ENCODE measurements at regions not wholly inside any gene's neighbourhood (a gene's known extent, or its start where the extent isn't known, plus 50 kb on each side); places are given as distances from the start of the nearest gene placed in this dataset.

DNA sequence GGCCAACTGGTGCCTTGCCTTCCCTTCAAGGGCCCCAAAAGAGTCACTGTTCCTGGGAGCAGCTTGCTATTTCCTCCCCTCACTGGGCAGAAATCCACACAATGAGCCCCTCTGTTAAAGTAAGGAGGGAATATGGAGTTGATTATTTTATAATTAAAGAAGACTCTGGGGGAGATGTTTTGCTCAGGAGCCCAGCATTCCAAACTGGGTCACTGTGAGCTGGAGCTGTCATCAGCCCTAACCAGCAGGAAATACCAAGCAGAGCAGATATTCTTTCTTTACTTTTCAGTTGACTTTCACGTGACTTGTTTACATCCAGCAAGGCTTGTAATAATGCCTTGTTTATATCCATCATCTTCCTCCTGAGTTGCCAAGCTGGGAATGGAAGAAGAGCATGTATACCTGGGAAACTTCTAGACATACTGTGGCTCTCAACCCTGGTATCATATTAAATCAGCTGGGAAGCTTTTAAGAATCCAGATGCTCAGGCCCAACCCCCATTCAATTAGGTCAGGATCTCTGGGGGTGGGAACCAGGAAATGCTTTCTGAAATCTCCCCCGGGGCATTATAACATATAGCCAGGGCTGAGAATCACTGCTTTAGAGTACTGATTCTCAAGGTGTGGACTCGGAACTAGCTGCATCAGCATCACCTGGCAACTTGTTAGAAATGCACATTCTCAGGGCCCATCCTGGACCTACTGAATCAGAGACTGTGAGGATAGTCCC lies 175.6 kb upstream of the MYLIP start:
- Mint-ChIP-seq H3K9me3 (no peaks in the 10 kb centered on the region), H3K27me3 (peaks cover 0 to 4% of the 10 kb centered on the region in 2 donors), H3K4me3 (no peak overlapping the region), H3K27ac (peak overlapping the region in 1 of 2 donors; percentile 82), H3K36me3 (ENCODE audit: insufficient read depth) (no peaks in the 10 kb centered on the region), H3K4me1 (ENCODE audit: low read depth in 2 of 2) (peaks cover 14 to 19% of the 10 kb centered on the region in 2 donors)
- peak; percentile 68 for ATAC-seq (replicated peaks)
- no peak for DNase-seq

DNA sequence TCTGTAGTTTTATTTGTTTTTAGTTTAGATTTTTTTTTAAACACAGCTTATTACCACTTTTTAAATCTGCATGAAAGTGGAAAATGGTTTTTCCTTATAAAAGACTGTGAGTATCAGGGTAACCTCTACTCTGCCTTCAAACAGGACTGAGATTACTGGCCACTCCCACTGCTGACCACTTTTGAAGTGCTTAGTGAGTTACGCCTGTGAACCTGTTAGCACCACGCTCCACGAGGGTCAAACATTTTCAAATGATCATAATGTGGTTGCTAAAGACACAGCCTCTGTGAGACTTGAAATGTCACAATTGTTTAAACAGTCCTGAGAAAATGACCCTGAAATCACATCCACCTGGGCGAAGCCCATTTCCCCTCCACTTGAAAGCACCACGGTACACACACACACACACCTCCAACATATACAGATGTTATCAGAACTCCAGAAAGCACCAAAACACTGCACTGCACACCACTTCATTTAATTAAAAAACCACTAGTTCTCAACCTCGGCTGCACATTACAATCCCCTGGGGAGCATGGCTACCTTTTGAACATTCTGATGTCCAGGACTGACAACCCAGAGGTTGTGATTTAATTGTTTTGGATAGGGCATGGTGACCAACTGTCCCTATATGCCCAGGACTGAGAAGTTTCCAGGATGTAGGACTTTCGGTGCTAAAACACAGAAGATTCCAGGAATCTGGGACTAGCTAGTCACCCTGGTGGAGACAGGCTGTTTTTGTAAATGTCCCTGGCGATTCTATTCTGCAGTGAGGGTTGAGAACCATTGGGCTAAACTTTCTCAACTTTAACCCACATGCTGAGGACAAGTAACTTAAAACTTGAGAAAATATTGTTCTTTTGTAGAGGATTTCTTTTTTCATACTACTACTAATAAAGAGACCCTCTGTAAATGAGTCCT lies 176.4 kb upstream of the MYLIP start:
- DNase-seq (no peak), ATAC-seq (replicated peaks) (peak; percentile 22)
- Mint-ChIP-seq H3K4me1 (ENCODE audit: low read depth in 2 of 2) (peaks cover 14 to 19% of the 10 kb centered on the region in 2 donors), H3K4me3 (no peak overlapping the region), H3K27me3 (peaks cover 0 to 1% of the 10 kb centered on the region in 2 donors), H3K27ac (peak overlapping the region in 1 of 2 donors; percentile 82), H3K9me3 (no peaks in the 10 kb centered on the region), H3K36me3 (ENCODE audit: insufficient read depth) (no peaks in the 10 kb centered on the region)

DNA sequence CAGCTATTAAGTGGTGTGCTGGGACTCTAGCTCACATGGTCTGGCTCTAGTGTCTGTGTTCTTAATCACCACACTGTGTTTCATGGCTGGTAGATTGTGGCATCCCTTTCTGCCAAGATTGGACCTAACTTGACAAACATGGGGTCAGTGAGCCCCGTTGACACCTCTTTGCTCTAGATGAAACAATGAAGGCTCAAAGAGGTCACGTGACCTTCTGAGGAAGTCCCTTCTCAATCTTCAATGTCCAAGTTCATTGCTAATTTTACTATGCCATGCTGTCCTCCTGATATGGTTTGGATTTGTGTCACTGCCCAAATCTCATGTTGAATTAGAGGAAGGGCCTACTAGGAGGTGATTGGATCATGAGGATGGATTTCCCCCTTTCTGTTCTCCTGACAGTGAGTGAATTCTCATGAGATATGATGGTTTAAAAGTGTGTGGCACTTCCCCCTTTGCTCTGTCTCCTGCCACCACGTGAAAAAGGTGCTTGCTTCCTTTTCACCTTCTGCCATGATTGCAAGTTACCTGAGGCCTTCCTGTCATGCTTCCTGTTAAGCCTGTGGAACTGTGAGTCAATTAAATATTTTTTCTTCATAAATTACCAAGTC lies 177.8 kb upstream of the MYLIP start:
- no peaks in the 10 kb centered on the region for H3K9me3 Mint-ChIP-seq
- no peaks in the 10 kb centered on the region for H3K27me3 Mint-ChIP-seq
- DNase-seq (no peak), ATAC-seq (replicated peaks) (no peak)
- no peak overlapping the region for H3K4me3 Mint-ChIP-seq
- H3K27ac Mint-ChIP-seq = no peak overlapping the region
- H3K4me1 Mint-ChIP-seq (ENCODE audit: low read depth in 2 of 2) = peaks cover 3 to 14% of the 10 kb centered on the region in 2 donors
- no peaks in the 10 kb centered on the region for H3K36me3 Mint-ChIP-seq (ENCODE audit: insufficient read depth)

DNA sequence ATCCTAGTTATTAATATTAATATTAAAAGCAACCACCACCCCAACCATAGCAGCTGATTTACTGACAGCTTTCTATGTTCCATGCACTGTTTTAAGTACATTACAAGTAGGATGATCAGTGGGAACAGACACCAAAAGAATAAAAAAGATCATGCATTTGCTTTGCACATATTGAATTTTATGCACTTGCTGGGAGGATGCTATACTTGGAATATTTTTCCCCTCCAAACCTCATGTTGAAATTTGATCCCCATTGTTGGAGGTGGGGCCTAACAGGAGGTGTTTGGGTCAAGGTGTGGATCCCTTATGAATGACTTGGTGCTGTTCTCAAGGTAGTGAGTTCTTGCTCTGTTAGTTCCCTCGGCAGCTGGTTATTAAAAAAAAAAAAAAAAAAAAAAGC lies 178.9 kb upstream of the MYLIP start:
- DNase-seq (no peak), ATAC-seq (replicated peaks) (no peak)
- no peaks in the 10 kb centered on the region for H3K36me3 Mint-ChIP-seq (ENCODE audit: insufficient read depth)
- peaks cover 0 to 10% of the 10 kb centered on the region in 2 donors for H3K4me1 Mint-ChIP-seq (ENCODE audit: low read depth in 2 of 2)
- H3K4me3 Mint-ChIP-seq = no peak overlapping the region
- no peaks in the 10 kb centered on the region for H3K9me3 Mint-ChIP-seq
- H3K27ac Mint-ChIP-seq = no peak overlapping the region
- no peaks in the 10 kb centered on the region for H3K27me3 Mint-ChIP-seq

DNA sequence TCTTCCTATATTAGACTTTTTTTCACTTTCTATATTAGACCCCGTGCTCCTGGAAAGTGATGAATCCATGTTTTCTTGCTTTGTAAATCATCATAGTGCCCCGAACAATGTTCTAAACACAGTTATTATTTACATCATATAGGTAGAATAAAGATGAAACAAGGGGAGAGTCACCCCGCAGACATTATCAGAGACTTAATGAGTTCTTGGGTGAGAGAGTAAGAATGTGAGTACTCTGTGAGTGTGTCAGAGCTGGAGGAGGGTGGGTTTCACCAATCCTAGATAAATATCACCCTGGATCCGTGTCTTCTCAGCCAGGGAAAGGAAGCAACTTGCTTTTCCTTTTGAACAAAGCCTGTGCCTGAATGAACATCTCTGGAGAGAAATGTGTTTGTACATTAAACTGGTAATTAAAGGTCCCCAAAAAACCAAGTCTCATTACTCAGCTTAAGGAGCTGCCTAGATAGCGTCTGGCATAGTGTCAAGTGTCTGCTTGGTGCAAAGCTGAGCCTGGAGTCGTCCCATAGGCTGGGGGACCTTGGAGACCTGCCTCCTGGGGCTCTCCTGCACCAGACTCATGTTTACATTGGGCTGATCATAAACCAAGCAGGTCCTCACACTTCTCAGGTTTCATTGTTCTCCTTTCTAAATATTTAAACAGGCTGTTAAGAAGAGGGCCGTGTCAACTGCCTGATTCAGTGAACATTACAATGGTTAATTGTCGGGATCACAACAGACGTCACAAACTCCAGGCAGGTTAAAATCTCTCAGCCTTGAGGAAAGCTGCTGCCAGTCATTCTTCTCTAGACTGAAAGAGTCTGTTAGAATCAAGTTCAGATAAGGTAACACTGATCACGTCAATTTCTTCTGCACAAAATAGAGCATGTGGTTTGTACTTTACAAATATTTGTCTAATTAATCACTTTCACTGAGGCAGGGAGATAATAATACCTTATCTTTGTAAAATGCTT lies 179.7 kb upstream of the MYLIP start:
- no peaks in the 10 kb centered on the region for H3K9me3 Mint-ChIP-seq
- H3K27me3 Mint-ChIP-seq = no peaks in the 10 kb centered on the region
- DNase-seq (no peak), ATAC-seq (replicated peaks) (no peak)
- H3K36me3 Mint-ChIP-seq (ENCODE audit: insufficient read depth) = no peaks in the 10 kb centered on the region
- H3K27ac Mint-ChIP-seq = no peak overlapping the region
- H3K4me3 Mint-ChIP-seq = no peak overlapping the region
- peaks cover 0 to 10% of the 10 kb centered on the region in 2 donors for H3K4me1 Mint-ChIP-seq (ENCODE audit: low read depth in 2 of 2)

DNA sequence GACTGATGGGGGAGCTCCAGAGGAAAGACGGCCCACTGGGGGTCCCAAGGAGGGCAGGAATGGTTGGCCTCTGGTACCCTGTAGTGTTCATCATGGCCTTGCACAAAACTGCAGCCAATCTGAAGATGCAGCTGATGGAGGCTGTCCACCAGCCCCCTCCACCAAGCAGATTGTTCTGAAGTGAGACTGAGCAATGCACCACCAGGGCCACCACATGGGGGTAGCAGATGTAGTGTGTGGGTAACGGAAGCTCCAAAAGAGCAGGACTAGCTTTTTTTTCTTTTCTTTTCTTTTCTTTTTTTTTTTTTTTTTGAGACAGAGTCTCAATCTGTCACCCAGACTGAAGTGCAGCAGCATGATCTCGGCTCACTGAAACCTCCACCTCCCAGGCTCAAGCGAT lies 181.0 kb upstream of the MYLIP start:
- no peaks in the 10 kb centered on the region for H3K36me3 Mint-ChIP-seq (ENCODE audit: insufficient read depth)
- no peak for ATAC-seq (replicated peaks)
- H3K27me3 Mint-ChIP-seq = peaks cover 0 to 5% of the 10 kb centered on the region in 2 donors
- no peaks in the 10 kb centered on the region for H3K9me3 Mint-ChIP-seq
- H3K4me1 Mint-ChIP-seq (ENCODE audit: low read depth in 2 of 2) = peaks cover 0 to 6% of the 10 kb centered on the region in 2 donors
- no peak overlapping the region for H3K27ac Mint-ChIP-seq
- no peak overlapping the region for H3K4me3 Mint-ChIP-seq
- DNase-seq = no peak

DNA sequence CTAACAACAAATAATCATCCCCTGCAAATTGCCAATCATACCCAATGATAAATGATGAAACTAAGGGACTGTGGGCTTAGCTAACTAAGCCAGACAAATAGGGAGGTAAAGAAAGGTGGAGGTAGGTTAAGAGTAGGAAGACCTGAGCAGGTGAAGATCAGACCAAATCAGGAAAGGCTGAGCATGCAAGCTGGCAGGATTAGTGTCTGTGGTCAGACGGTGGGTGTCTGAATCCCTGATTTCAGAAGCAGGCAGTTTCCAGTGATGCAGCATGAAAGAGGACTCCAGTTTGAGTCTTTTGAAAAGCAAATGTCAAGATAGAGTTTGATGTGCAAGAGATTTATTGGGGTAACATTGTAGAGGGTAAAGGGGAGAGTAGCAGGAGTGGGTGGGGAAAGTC lies 181.4 kb upstream of the MYLIP start:
- Mint-ChIP-seq H3K36me3 (ENCODE audit: insufficient read depth) (no peaks in the 10 kb centered on the region), H3K4me1 (ENCODE audit: low read depth in 2 of 2) (peaks cover 0 to 2% of the 10 kb centered on the region in 2 donors), H3K27ac (no peak overlapping the region), H3K9me3 (no peaks in the 10 kb centered on the region), H3K27me3 (peaks cover 0 to 5% of the 10 kb centered on the region in 2 donors), H3K4me3 (no peak overlapping the region)
- ATAC-seq (replicated peaks) (no peak), DNase-seq (no peak)

DNA sequence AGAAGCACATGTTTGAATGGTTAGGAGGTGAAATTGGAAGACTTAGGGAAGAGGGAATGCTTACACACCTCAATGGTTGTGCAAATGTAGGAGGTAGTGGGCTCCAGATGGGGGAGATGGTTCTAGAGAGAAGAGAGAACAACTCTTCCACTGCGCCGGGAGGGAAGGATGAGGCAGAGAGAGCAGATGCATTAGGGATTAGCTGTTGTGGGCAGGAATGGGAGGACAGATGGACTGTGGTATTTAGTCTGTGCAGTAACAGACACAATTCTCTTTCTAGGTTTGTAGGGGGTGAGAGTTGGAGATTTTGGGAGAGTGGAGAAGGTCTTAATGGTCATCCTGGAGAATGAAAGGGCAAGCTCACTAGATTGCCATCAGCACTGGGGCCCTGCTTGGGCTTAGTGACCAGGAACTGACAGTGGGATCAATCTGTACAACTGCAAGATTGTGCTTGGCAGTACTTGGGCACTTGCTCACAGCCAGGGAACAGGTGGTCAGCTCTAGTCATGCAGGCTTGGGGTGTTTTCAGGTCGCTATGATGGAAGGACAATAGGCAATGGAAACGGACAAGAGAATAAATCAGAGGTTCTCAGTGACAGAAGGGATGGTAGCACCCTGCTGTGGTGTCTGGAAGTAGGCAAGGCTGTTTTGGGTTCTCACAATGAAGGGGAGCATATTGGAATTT lies 182.0 kb upstream of the MYLIP start:
- peaks cover 0 to 5% of the 10 kb centered on the region in 2 donors for H3K27me3 Mint-ChIP-seq
- no peaks in the 10 kb centered on the region for H3K4me1 Mint-ChIP-seq (ENCODE audit: low read depth in 2 of 2)
- H3K4me3 Mint-ChIP-seq = no peak overlapping the region
- H3K27ac Mint-ChIP-seq = no peak overlapping the region
- no peaks in the 10 kb centered on the region for H3K9me3 Mint-ChIP-seq
- no peaks in the 10 kb centered on the region for H3K36me3 Mint-ChIP-seq (ENCODE audit: insufficient read depth)
- ATAC-seq (replicated peaks) = no peak
- no peak for DNase-seq

DNA sequence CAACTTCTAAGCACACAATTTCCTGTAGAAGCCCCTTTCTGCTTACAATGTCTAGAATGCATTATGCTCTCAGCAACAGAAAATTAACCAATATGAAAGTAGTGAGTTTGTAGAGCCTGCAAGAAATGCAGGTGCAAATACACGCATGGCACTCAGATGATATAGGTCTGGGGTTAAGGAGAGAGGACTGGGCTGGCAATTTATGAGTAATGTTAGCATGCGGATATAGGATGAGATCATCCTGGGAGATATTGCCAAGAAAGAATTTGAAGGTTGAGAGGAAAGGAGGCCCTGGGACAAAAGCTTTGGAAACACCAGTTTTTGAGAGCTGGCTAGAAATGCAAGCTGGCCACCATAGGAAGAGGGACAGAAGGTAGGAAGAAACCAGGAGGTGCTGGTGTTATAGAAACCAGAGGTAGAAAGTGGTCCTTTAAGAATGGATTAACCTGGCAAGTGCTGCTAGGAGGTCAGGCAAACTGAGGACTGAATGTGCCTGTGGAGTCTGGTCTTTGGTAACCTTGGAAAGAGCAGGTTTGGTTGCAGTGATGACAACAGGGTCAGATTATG lies 183.2 kb upstream of the MYLIP start:
- Mint-ChIP-seq H3K9me3 (no peaks in the 10 kb centered on the region), H3K36me3 (ENCODE audit: insufficient read depth) (no peaks in the 10 kb centered on the region), H3K4me1 (ENCODE audit: low read depth in 2 of 2) (no peaks in the 10 kb centered on the region), H3K27ac (no peak overlapping the region), H3K27me3 (peaks cover 0 to 5% of the 10 kb centered on the region in 2 donors), H3K4me3 (no peak overlapping the region)
- DNase-seq (no peak), ATAC-seq (replicated peaks) (no peak)

DNA sequence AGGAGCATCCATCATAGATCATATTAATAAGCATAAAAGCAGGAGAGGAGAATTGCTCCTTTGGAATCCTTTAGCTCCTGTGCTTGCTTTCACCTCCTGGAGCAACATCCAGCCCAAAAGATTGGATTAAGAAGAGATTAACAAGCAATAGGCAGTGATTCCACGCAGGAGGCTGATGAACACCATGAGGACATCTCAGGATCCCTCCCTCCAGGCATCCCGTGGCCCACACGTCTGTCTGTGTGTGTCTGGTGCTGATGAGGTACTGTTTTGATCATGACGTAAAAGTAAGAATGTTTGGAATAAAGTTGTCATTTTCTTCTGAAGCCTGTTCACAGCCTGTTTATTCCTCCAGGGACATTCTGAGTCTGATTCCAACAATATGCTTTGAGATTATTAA lies 185.5 kb upstream of the MYLIP start:
- no peaks in the 10 kb centered on the region for H3K4me1 Mint-ChIP-seq (ENCODE audit: low read depth in 2 of 2)
- no peak for ATAC-seq (replicated peaks)
- no peak overlapping the region for H3K4me3 Mint-ChIP-seq
- H3K9me3 Mint-ChIP-seq = no peaks in the 10 kb centered on the region
- H3K27ac Mint-ChIP-seq = no peak overlapping the region
- no peak for DNase-seq
- H3K27me3 Mint-ChIP-seq = peaks cover 0 to 5% of the 10 kb centered on the region in 2 donors
- no peaks in the 10 kb centered on the region for H3K36me3 Mint-ChIP-seq (ENCODE audit: insufficient read depth)

DNA sequence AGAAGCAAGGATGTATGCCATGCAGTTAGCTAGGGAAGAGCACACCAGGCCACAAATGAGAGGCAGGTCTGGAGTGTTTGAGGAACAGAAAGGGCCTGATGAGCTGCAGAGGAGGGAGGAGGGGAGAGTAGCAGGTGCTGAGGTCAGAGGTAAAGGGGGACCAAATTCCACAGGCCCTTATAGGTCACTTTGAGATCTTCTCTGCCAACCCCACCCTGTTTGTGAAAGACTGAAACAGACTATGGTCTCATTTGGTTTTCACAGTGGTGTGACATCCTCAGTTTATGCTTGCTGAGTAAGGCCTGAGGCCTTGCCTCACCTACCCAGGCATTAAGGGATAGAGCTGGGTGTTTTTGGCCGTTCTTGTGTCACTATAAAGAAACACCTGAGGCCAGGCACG lies 187.7 kb upstream of the MYLIP start:
- Mint-ChIP-seq H3K27ac (no peak overlapping the region), H3K4me1 (ENCODE audit: low read depth in 2 of 2) (peaks cover 4 to 6% of the 10 kb centered on the region in 2 donors), H3K4me3 (no peak overlapping the region), H3K36me3 (ENCODE audit: insufficient read depth) (no peaks in the 10 kb centered on the region), H3K27me3 (peaks cover 0 to 5% of the 10 kb centered on the region in 2 donors), H3K9me3 (no peaks in the 10 kb centered on the region)
- ATAC-seq (replicated peaks) = no peak
- DNase-seq = no peak

DNA sequence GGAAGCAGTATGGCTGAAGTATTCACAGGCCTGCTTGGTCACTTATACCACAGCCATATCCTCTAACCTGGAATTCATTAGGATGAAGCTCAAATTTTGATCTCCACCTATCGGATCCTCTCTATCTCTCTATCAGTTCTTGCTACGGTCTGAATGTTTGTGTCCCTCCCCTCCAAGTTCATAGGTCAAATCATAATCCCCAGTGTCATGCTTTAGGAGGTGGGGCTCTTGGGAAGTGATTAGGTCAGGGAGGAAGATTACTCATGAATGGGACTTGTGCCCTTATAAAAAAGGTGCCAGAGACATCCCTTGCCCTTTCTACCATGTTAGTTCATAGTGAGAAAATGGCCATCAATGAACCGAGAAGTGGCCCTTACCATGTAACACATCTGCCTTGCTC lies 190.8 kb upstream of the MYLIP start:
- H3K27ac Mint-ChIP-seq = no peak overlapping the region
- ATAC-seq (replicated peaks) (no peak), DNase-seq (no peak)
- no peaks in the 10 kb centered on the region for H3K9me3 Mint-ChIP-seq
- peaks cover 0 to 8% of the 10 kb centered on the region in 2 donors for H3K27me3 Mint-ChIP-seq
- H3K36me3 Mint-ChIP-seq (ENCODE audit: insufficient read depth) = no peaks in the 10 kb centered on the region
- H3K4me1 Mint-ChIP-seq (ENCODE audit: low read depth in 2 of 2) = peaks cover 4 to 7% of the 10 kb centered on the region in 2 donors
- no peak overlapping the region for H3K4me3 Mint-ChIP-seq
